G401 (cell line): ENCODE measurements at regions not wholly inside any gene's neighbourhood (a gene's known extent, or its start where the extent isn't known, plus 50 kb on each side); places are given as distances from the start of the nearest gene placed in this dataset.
"Not testable (repeated sequence)": the region's sequence is repeated elsewhere in the genome, so short reads cannot be mapped to it uniquely, and the experiment has no call there.

Source experiments
- DNase-seq: peaks from one replicate; pipeline ENCODE4 v3.0.0-alpha.2; 2015; ENCODE audit warnings: low spot score
- in situ Hi-C: cut with HindIII; loops from 2 replicates; pipeline ENCODE4 v1.10.0; 2016; ENCODE audit warnings: low sequenced_read_pairs, mixed read lengths

DNA sequence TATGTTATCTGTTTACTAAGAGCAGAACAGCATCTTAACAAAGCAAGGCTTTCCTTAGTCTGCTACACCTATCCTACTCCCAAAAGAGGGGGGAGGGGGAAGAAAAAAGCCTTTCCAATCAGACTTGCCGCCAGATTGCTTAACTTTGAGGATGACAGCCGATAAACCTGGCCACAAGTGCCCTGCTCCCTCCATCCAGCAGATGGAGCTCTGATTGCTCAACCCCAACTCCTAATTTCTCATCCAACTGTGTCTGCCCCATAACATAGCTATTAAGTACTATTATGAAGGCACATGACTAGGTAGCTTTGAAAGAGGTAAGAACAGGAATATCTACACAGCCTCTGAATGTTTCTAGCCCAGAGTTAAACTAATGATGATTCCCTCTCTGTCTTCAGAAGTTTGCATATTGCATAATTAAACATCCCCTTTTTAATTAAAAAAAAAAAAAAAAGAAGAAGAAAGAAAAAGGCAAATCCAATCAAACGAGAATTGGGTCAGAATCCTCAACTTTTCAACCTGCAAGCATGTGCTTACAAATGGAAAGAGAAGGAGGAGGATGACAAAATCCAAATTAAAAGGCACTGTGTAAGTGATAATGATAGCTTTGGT is 247.4 kb downstream of the GALC start:
- DNase-seq = no peak
- in situ Hi-C loops = no loop called here

DNA sequence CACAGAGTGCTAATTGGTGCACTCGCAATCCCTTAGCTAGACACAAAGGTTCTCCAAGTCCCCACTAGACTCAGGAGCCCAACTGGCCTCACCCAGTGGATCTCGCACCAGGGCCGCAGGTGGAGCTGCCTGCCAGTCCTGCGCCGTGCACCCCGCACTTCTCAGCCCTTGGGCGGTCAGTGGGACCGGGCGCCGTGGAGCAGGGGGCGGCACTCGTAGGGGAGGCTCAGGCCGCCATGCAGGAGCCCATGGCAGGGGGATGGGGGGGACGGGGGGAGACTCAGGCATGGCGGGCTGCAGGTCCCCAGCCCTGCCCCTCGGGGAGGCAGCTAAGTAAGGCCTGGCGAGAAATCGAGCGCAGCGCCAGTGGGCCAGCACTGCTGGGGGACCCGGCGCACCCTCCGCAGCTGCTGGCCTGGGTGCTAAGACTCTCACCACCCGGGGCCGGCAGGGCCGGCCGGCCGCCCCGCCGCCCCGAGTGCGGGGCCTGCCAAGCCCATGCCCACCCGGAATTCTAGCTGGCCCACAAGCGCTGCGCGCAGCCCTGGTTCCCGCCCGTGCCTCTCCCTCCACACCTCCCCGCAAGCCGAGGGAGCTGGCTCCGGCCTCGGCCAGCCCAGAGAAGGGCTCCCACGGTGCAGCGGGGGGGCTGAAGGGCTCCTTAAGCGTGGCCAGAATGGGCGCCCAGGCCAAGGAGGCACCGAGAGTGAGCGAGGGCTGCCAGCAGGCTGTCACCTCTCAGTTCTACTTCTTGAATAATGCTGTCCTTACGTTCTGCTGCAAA is 258.2 kb downstream of the GALC start:
- DNase-seq, in situ Hi-C loops: not testable (repeated sequence)

DNA sequence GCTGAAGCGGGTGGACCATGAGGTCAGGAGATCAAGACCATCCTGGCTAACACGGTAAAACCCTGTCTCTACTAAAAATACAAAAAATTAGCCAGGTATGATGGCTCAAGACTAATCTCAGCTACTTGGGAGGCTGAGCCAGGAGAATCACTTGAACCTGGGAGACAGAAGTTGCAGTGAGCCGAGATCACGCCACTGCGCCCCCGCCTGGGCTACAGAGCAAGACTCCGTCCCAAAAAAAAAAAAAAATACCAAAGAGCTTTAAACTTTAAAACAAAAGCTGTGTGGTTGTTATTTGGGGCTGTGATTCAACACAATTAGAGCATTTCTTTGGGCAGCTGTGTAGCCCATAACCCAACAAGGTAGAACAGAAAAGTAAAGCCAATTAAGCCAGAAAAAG is 259.9 kb downstream of the GALC start:
- DNase-seq, in situ Hi-C loops: not testable (repeated sequence)

DNA sequence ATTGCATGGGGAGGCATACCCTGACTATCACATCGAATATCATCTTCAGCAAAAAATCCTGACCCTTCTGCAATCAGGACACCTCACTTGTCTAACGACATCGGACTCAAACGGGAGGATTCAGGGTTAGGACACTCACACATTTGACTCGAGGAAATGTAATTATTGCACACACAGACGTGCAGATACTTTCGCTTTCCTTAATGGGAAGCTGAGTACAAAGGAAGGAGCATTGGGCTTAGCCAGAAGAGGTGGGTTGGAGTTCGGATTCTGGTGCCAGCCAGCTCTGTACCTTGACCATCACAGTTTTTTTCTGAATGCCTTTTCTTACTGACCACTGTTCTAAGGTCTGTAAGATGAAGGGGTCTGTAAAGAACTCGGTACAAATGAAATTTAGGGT is 260.4 kb downstream of the GALC start:
- in situ Hi-C loops = no loop called here
- no peak for DNase-seq

DNA sequence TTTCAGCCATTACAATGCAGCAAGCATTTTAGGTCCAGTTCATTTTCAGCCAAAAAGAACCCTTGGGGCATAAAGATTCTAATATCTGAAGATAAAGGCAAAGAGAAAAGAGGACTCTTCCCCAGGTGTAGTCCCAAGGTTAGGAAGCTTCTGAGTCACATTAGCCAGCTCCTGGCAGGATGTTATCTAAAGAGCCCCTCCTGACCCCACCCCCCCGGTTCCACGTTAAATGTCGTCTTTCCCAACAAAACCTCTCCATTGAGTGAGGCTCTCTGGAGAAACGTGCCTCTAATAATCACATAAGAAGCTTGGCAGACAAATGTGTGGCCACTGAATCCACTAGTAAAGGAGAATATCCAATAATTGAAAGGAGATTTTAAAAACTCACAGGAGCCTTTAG is 267.7 kb downstream of the GALC start:
- in situ Hi-C loops = no loop called here
- no peak for DNase-seq

DNA sequence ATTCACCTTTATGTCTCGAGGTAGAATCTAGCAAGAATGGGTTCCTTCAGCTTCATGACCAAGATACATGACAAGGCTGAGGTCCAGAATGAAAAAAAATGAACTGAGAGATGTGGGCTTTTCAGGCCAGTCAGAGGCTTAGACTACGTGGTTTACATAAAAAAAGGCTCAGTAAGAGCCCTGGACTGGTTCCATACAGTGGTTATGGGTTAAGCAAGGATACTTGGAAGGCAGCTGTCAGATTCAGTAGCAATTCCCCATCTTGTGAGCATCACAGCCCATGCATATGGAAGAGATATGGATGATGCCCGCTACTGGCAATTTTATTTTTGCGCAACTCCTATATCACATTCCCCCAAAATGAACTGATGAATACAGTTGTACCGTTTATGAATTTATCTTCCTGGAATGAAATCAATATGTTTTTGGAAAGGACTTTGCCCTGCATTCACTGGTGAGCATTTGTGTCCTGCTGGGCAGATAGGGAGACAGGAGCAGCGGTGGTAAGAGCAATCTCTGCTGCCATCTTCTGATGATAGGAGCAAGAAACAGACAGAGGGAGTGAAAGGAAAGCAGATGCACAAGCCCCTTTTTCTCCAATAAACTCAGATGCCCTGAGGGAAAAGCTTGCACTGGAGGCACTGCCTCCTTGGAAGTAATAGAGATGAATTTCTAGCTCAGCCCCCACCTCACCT is 280.4 kb downstream of the GALC start:
- no peak for DNase-seq
- in situ Hi-C loops = no loop called here

DNA sequence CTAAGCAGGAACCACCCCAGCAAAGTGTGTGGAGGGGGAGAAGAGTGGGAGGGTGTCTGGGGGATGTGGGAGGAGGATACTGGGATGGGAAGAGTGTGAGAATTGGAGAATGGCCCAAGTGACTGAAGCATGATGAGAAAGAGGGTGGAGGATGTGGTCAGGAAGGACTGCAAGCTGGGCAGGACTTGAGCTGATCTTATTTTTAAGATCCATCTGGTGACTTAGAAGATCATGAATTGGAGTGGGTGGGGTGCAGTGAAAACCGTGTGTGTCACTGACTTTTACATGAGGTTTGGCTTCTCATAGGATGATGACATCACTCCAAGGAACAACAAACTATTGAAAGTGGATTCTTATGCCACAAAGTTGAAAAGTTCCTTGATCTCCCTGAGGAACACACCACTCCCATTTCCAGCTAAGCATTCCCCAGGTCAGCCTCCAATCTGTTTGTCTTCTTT is 287.5 kb downstream of the GALC start:
- in situ Hi-C loops = no loop called here
- no peak for DNase-seq

DNA sequence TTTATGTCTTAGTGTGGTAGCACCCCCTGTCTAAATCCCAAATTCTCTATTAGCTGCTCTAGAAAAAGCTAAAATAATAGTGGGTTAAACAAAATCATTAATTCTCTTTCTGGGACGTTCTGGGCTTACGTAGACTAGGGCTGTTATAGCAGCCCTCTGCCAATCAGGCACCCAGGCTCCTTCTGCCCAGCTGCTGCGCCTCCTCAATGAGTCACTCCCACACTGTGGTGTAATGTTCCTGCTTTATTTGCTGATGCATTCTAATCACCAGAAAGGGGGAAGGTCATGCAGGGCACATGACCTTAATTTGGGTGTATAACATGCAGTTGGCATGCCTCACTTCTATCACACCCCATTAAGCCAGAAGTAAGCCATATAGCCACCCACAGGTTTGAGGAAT is 294.5 kb downstream of the GALC start:
- in situ Hi-C loops = no loop called here
- no peak for DNase-seq

DNA sequence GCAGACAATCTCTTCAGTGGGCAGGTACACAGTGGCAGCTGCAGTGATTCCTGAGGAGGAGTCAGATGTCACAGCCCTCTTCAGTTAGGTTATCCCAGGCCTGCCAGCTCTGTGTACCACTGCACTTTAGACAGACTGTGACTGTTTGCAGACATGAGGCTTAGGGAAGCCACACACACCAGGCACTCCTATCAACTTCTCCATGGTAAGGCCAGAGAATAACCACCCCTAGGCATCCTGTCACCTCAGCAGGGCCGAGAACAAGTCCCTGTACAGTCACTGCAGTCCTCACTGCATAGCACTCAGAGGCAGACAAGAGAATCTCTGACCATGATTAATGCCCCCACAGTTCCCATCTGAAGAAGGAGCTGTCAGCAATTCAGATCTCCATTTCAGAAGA is 296.5 kb downstream of the GALC start:
- DNase-seq = no peak
- in situ Hi-C loops = no loop called here

DNA sequence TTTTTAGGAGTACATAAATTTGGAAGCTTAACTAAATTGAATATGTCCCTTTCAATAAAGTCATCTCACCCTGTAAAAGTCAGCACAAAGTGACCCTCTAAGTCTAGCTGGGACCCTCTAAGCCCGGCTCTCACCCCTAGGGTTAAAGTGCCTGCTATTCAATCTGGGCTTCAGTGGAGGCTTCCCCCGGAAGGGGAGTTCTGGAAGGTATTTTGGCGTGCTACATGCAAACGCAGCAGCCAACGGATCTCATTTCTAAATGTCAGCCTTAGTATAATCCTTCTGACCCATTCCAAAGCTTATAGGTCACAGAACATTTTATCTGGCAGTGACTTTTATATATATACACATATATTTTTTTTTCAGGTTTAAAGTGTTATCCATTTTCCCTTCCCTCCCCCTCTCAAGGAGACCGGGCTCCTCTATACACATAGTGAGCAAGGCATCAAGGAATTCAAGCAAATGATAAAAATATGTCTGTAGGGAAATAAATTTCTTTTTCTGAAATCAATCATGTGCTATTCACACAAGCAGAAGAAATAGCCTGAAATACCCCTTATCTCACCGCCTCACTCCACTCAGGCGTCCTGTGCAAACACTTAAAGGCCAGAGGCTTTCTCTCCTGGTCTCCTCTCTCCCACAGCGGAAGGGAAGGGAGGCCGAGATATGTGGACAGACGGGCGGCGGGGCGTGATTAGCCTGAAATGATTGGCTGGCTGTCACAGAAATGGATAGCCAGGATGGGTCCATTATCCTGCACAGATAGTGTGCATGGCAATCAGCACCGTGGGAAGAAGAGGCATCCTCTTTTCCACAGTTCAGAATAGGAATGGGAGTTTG is 301.7 kb downstream of the GALC start:
- in situ Hi-C loops = no loop called here
- DNase-seq = no peak

DNA sequence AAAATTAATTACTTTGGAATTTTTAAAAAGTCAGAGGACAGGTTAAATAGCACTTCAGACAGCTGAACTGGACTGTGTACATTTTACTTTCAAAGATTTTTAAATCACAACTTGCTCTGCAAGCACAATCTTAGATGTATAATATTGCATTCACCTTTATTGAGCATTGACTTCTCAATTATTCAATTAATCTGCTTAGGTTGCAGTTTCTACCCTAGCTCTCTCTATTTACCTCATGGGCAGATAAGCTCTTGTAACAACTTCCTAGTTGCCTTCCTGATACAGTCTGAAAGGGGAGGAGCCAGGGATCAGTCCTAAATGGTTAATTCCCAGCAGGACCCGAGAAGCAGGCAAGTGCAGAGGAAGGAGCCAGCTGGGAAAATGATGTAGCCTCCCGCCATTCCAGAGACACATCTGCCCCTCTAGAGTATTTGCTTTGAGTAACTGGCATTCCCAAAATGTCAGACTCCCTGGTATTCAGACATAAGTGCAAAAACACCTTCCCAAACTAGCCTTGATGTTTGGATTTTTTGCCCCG is 302.8 kb downstream of the GALC start:
- in situ Hi-C loops = no loop called here
- no peak for DNase-seq

DNA sequence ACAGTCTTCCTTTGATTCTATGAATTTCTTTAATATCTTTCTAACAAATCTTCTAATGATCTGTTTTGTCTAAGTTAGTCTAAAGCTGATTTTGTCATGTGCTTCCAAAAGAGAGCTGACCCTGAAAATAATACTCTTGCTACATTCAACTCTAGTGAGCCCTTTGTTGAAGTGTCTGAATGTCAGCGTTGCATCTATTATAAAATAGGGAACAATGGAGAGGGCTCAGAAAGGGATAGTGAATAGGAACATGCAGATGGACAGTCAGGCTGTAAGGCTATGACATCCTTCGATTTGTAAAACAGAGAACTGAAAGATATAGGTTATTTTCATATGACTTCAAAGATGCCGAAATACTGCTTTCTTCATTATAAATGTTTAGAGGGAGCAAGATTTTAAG is 304.5 kb downstream of the GALC start:
- in situ Hi-C loops = no loop called here
- no peak for DNase-seq

DNA sequence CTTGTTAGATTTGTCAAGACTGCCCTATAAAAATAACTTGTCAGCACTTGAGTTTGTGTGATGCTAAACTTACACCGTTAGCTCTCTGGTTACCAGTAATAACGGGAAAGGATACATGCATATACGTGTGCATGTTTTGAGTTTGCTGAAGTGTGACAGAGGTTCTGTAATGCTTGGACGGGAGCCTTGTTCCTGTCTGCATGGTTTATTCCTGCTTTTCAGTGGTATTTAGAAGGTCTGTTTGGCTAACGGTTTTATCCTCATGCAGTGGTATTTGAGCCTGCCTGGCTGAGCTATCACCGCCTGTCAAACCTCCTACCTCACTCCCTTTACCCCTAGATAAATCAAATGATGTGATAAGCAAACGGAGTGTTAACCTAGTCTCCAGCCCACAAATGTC is 305.6 kb downstream of the GALC start:
- in situ Hi-C loops = no loop called here

DNA sequence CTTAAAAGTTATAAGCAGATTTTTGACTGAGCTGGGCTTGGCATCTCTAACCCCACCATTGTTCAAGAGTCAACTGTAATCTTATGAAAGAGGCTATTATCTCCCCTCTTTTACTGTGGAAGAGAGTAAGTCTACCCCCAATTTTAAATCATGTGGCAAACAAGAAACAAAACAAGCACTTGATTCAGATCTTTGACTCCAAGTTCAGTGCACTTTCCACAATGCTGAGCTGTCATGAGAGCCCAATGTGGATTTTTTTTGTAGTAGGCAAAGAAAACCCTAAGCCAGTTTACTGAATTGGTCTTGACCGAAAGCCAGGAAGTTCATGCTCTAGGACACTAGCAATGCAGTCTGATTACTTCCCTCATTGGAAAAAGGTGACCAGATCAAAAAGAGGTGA is 306.2 kb downstream of the GALC start:
- in situ Hi-C loops = no loop called here

More for the DNA sequence above, 305.6 kb downstream of the GALC start:
- DNase-seq = no peak

DNA sequence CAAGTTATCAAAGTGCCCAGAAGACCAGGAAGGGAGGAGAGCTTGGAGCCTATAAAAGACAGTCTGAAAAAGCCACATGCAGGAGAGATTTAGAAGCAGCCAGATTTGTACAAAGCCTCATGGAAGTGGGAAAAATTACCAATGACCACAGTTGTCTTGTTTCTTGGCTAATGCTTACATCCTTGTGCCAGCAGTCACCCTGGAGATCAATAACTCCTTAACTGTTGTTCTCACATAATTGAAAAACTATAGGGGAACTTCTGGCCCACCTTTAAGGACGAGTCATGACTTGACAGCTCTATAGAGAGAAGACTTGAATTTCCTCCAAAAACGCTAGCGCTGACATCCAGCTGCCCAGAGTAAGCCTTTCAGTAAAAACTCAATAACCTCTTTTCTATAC is 313.1 kb downstream of the GALC start:
- in situ Hi-C loops = no loop called here
- DNase-seq = no peak

More for the DNA sequence above, 306.2 kb downstream of the GALC start:
- DNase-seq = no peak

DNA sequence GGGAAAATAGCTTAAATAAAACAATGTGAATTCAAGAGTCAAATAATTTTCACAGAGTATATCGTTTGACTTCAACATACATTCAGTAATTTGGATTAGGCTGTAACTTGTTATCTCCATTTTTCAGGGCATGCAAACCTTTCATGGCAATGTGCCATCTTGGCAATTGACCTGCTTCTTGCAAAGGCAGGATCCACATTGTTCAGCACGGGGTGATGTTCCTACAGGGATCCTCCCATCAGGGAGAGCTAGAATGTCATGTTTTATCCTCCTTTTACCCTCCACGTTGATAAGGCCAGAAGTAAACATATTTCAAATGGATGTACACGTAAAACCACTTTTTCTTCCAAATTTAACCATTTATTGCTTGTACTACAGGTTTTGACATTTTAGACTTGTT is 314.4 kb downstream of the GALC start:
- DNase-seq = no peak
- in situ Hi-C loops = no loop called here

DNA sequence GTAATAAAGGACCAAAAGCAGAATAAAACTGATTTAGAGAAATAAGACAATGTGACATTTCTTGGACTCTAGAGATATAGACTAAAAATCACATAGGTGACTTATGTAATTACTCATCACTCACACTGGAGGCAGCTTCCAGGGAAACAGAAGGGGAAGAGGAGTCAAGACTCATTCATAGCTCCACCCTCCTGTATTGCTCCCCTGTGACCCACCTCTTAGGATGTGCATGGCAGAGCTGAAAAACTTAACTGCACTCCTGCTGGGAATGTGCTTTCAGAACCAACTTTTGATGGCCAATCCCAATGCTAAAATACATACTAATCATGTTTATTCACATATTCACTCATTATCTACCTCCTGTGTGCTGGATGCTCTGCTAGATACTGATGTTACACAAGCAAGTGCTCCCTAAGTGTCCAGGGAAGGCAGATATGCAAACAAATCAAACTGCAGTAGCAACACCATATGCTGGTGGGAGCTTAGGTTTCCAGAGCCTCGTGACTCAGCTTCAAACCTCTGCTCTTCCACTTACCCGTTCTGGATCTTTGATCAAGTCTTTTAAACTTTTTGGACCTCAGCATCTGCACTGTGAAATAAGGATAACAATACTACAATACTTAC is 316.1 kb downstream of the GALC start:
- no peak for DNase-seq
- in situ Hi-C loops = no loop called here

DNA sequence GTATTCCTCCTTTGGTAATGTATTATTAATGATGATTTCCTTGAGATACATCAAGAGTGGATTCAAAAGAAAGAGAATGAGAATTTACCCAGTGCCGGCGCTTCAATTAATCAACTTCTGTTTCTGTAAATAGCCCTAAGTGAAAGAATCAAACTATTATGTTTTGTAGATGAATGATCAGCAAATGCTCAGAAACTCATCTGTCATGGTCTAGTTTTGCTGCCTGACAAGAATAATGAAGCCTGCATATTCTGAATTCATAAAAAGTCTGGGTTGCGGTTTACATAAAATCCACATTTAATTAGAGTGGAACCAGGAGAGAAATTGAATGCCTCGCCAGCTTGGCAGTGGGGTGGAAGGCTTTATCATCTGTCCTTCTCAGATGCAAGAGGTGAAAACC is 325.3 kb downstream of the GALC start:
- in situ Hi-C loops = no loop called here

DNA sequence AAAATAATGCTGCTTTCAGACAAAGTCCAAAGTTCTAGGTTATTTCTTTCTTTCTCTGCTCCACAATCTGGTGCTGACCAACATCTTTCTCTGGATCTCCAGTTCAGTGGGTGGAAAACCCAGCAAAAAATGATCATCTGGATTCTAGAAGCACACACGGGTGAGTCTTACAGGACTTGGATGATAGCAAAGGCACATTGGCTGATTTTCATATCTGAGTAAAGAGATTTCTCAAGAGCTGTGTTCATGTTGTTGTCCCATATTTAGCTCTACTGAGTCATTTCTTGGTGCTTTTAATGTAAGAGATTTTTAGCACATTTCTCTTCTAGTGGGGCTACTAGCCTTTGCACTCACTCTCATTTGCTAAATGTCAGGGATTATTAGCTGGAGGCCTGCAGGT is 336.7 kb downstream of the GALC start:
- no peak for DNase-seq
- in situ Hi-C loops = no loop called here

More for the DNA sequence above, 325.3 kb downstream of the GALC start:
- no peak for DNase-seq
